ENCODE measurements at regions not wholly inside any gene's neighbourhood (a gene's known extent, or its start where the extent isn't known, plus 50 kb on each side); places are given as distances from the start of the nearest gene placed in this dataset.

DNA sequence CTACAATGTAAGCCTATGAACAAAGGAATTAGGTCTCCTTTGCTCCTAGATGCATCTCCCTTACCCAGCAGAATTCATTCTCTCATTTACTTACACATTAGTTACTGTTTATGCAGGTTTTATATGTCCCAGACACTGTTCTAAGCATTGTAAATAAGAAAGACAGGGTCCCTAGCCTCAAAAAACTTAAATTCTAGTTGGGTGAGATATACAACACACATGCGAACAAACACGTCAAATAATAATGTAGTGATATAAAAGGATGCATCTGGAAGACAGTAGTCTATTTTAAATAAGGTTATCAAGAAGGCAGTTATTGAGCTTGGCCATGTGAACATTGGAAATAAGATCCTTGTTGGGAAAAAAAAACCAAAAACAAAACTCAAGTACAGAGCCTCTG lies 479.7 kb downstream of the DNAJB9 start:
- DNase-seq (ENCODE audit: low read depth in 2 of 2), result no peak
- no peak overlapping the region for H3K27ac ChIP-seq (ENCODE audit: insufficient read depth, low read length)
- no peaks in the 10 kb centered on the region for H4K20me1 ChIP-seq (ENCODE audit: control insufficient read depth, extremely low read depth, insufficient read depth, low read length)
- TF ChIP-seq, protein P1, sequence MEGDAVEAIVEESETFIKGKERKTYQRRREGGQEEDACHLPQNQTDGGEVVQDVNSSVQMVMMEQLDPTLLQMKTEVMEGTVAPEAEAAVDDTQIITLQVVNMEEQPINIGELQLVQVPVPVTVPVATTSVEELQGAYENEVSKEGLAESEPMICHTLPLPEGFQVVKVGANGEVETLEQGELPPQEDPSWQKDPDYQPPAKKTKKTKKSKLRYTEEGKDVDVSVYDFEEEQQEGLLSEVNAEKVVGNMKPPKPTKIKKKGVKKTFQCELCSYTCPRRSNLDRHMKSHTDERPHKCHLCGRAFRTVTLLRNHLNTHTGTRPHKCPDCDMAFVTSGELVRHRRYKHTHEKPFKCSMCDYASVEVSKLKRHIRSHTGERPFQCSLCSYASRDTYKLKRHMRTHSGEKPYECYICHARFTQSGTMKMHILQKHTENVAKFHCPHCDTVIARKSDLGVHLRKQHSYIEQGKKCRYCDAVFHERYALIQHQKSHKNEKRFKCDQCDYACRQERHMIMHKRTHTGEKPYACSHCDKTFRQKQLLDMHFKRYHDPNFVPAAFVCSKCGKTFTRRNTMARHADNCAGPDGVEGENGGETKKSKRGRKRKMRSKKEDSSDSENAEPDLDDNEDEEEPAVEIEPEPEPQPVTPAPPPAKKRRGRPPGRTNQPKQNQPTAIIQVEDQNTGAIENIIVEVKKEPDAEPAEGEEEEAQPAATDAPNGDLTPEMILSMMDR (conservative IDR thresholded peaks at IDR 0.05 in 1 of 2, IDR thresholded peaks at IDR 0.05 in 1 of 2; ENCODE audit: low read depth in 1 of 2, low read length in 2 of 2), result no peak
- no peak for TF ChIP-seq EZH2 (IDR thresholded peaks at IDR 0.05; ENCODE audit: low read length, missing control alignments)
- no peaks in the 10 kb centered on the region for H3K9me3 ChIP-seq (ENCODE audit: control insufficient read depth, insufficient read depth, low read depth, low read length)
- no peaks in the 10 kb centered on the region for H3K79me2 ChIP-seq (ENCODE audit: control insufficient read depth, insufficient read depth, low read length)
- no peaks in the 10 kb centered on the region for H3K27me3 ChIP-seq (ENCODE audit: control insufficient read depth, insufficient read depth, low read length)
- H3K4me1 ChIP-seq (ENCODE audit: control insufficient read depth, extremely low read depth, insufficient read depth, low read length), result no peaks in the 10 kb centered on the region
- no peak overlapping the region for H2AFZ ChIP-seq (ENCODE audit: low read length)
- no peak overlapping the region for H3K4me2 ChIP-seq (ENCODE audit: extremely low read depth, insufficient read depth, low read length)
- no peak overlapping the region for H3K4me3 ChIP-seq (replicated peaks in 1 of 4; ENCODE audit: control extremely low read depth in 1 of 4, insufficient read depth in 1 of 4, low read depth in 3 of 4, low read length in 4 of 4)
- H3K9ac ChIP-seq (ENCODE audit: insufficient read depth, low read length), result no peak overlapping the region
- no peaks in the 10 kb centered on the region for H3K36me3 ChIP-seq (ENCODE audit: control insufficient read depth, insufficient read depth, low read length)

DNA sequence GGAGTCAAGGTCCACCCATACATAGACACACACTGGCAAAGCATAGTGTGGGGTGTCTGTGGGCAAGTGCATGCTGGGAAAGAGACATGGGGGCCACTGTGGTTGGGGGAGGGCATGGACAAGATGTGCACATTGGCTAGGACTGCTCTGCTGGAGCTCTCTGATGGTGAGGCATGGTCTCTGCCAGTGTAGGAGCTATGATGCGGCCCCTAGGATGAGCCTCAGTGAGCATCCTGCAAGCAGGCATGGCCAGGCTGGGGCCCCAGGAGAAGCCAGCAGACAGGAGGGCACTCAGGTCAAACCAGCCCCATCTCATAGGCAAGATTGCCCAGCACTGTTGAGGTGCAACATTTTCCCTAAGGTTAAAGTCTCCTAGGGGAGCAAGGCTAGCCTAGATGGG lies 489.4 kb downstream of the DNAJB9 start:
- no peaks in the 10 kb centered on the region for H3K36me3 ChIP-seq (ENCODE audit: control insufficient read depth, insufficient read depth, low read length)
- no peak for DNase-seq (ENCODE audit: low read depth in 2 of 2)
- no peak overlapping the region for H3K4me2 ChIP-seq (ENCODE audit: extremely low read depth, insufficient read depth, low read length)
- no peak overlapping the region for H3K27ac ChIP-seq (ENCODE audit: insufficient read depth, low read length)
- H3K79me2 ChIP-seq (ENCODE audit: control insufficient read depth, insufficient read depth, low read length), result no peaks in the 10 kb centered on the region
- no peaks in the 10 kb centered on the region for H3K27me3 ChIP-seq (ENCODE audit: control insufficient read depth, insufficient read depth, low read length)
- no peaks in the 10 kb centered on the region for H3K4me1 ChIP-seq (ENCODE audit: control insufficient read depth, extremely low read depth, insufficient read depth, low read length)
- no peak overlapping the region for H3K4me3 ChIP-seq (replicated peaks in 1 of 4; ENCODE audit: control extremely low read depth in 1 of 4, insufficient read depth in 1 of 4, low read depth in 3 of 4, low read length in 4 of 4)
- H3K9ac ChIP-seq (ENCODE audit: insufficient read depth, low read length), result no peak overlapping the region
- H2AFZ ChIP-seq (ENCODE audit: low read length), result no peak overlapping the region
- H3K9me3 ChIP-seq (ENCODE audit: control insufficient read depth, insufficient read depth, low read depth, low read length), result no peaks in the 10 kb centered on the region
- TF ChIP-seq, protein P1 (conservative IDR thresholded peaks at IDR 0.05 in 1 of 2, IDR thresholded peaks at IDR 0.05 in 1 of 2; ENCODE audit: low read depth in 1 of 2, low read length in 2 of 2), result no peak
- no peak for TF ChIP-seq EZH2 (IDR thresholded peaks at IDR 0.05; ENCODE audit: low read length, missing control alignments)
- H4K20me1 ChIP-seq (ENCODE audit: control insufficient read depth, extremely low read depth, insufficient read depth, low read length), result no peaks in the 10 kb centered on the region

DNA sequence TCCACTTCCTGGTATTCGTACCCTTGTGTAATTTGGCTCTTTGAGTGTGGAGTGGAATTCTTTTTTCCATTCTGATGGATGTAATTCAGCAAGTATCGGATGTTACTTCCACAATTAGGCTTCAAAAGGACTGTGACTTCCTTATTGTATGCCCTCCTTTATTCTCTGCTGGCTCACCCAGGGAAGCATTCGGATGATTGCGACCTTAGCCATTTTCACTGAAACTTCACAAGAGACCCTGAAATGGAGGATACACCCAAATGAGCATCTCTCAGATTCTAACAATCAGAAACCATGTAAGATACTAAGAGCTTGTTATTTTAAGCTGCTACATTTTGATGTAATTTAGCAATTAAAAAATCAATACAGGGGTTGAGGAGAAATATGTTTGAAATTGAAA lies 493.1 kb downstream of the DNAJB9 start:
- Histone ChIP-seq H3K9me3 (ENCODE audit: control insufficient read depth, insufficient read depth, low read depth, low read length) (no peaks in the 10 kb centered on the region), H2AFZ (ENCODE audit: low read length) (no peak overlapping the region), H3K4me1 (ENCODE audit: control insufficient read depth, extremely low read depth, insufficient read depth, low read length) (no peaks in the 10 kb centered on the region), H3K27me3 (ENCODE audit: control insufficient read depth, insufficient read depth, low read length) (no peaks in the 10 kb centered on the region), H3K36me3 (ENCODE audit: control insufficient read depth, insufficient read depth, low read length) (no peaks in the 10 kb centered on the region), H3K9ac (ENCODE audit: insufficient read depth, low read length) (no peak overlapping the region), H4K20me1 (ENCODE audit: control insufficient read depth, extremely low read depth, insufficient read depth, low read length) (no peaks in the 10 kb centered on the region), H3K79me2 (ENCODE audit: control insufficient read depth, insufficient read depth, low read length) (no peaks in the 10 kb centered on the region), H3K27ac (ENCODE audit: insufficient read depth, low read length) (no peak overlapping the region), H3K4me3 (replicated peaks in 1 of 4; ENCODE audit: control extremely low read depth in 1 of 4, insufficient read depth in 1 of 4, low read depth in 3 of 4, low read length in 4 of 4) (no peak overlapping the region), H3K4me2 (ENCODE audit: extremely low read depth, insufficient read depth, low read length) (no peak overlapping the region)
- no peak for DNase-seq (ENCODE audit: low read depth in 2 of 2)
- TF ChIP-seq EZH2 (IDR thresholded peaks at IDR 0.05; ENCODE audit: low read length, missing control alignments), result no peak

All from fibroblast of lung (primary cell).